ENCODE measurements at regions not wholly inside any gene's neighbourhood (a gene's known extent, or its start where the extent isn't known, plus 50 kb on each side); places are given as distances from the start of the nearest gene placed in this dataset.

DNA sequence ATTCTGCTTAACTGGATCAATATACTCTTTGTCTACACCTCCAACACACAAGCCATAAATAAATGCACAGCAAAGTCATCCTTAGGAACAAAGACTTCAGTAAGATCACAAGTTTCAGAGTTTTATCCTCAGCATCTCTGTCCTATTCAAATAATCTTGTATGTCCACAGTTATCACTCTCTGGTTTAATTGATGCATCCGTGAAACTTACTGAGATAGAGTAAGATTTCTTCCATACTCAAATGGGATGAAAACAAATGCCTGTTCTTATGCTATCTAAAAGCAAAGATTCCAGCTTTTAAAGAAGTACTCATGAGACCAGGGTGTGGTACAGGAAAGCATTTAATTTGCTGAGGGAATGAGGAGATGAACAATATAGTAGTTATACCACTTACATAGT, 184.6 kb upstream of the SLC7A11 start:
- no peak for TF ChIP-seq CTCF (IDR thresholded peaks at IDR 0.05; ENCODE audit: borderline replicate concordance, control extremely low read depth, extremely low read depth, insufficient read depth, missing control alignments)
- DNase-seq (ENCODE audit: low spot score), result no peak
- in situ Hi-C loops (cut with MboI; ENCODE audit: low sequenced_read_pairs, unreplicated experiment), result no loop called here

DNA sequence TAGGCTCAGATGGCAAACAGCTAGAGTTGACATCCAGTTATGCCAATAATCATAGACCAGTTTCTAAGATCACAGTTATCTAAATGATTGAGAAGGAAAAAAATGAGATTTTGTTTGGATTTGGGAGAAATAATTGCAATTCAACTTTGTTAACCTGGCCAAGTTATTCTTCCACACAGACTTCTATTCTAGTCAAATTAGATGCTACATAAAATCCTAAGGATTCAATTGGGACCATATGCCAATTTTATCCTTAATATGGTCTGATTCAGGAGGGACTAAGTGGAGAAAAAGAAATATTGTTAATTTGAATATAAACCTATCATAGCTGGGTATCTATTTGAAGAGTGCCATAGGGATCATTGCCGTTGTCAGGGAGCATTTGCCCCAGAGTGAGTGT, 178.3 kb upstream of the SLC7A11 start:
- no peak for DNase-seq (ENCODE audit: low spot score)
- in situ Hi-C loops (cut with MboI; ENCODE audit: low sequenced_read_pairs, unreplicated experiment), result no loop called here
- no peak for TF ChIP-seq CTCF (IDR thresholded peaks at IDR 0.05; ENCODE audit: borderline replicate concordance, control extremely low read depth, extremely low read depth, insufficient read depth, missing control alignments)

GRCh38 chr4:138414202-138414601, 172.1 kb upstream of the SLC7A11 start:
- no peak for DNase-seq (ENCODE audit: low spot score)
- in situ Hi-C loops (cut with MboI; ENCODE audit: low sequenced_read_pairs, unreplicated experiment), result no loop called here
- TF ChIP-seq CTCF (IDR thresholded peaks at IDR 0.05; ENCODE audit: borderline replicate concordance, control extremely low read depth, extremely low read depth, insufficient read depth, missing control alignments), result no peak

- no peak for TF ChIP-seq CTCF (IDR thresholded peaks at IDR 0.05; ENCODE audit: borderline replicate concordance, control extremely low read depth, extremely low read depth, insufficient read depth, missing control alignments)
- DNase-seq (ENCODE audit: low spot score), result no peak
- in situ Hi-C loops (cut with MboI; ENCODE audit: low sequenced_read_pairs, unreplicated experiment), result no loop called here
These were observed 171.1 kb upstream of the SLC7A11 start for GRCh38 chr4:138413273-138413672.

GRCh38 chr4:138412847-138413246, 170.7 kb upstream of the SLC7A11 start:
- DNase-seq (ENCODE audit: low spot score), result no peak

DNA sequence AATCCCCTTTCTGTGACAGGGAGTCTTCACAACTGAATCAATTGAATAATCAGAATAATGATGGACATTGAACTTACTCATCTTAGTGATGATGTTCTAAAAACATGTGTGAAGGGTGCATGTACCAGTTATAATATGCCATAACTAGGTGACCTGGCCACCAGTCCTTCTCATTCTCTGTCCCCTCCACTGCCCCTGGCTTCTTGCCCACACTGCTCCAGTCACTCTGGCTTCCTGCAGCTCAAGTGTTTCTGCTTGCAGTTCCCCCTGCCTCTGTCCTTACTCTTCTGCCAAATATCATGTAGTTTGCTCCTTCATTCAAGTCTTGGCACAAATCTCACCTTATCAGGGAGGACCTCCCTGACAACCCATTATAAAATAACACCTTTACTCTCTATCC, 168.1 kb upstream of the SLC7A11 start:
- no peak for TF ChIP-seq CTCF (IDR thresholded peaks at IDR 0.05; ENCODE audit: borderline replicate concordance, control extremely low read depth, extremely low read depth, insufficient read depth, missing control alignments)
- DNase-seq (ENCODE audit: low spot score), result peak; percentile 13
- in situ Hi-C loops (cut with MboI; ENCODE audit: low sequenced_read_pairs, unreplicated experiment), result no loop called here

More at GRCh38 chr4:138412847-138413246, 170.7 kb upstream of the SLC7A11 start:
- TF ChIP-seq CTCF (IDR thresholded peaks at IDR 0.05; ENCODE audit: borderline replicate concordance, control extremely low read depth, extremely low read depth, insufficient read depth, missing control alignments), result no peak
- in situ Hi-C loops (cut with MboI; ENCODE audit: low sequenced_read_pairs, unreplicated experiment), result no loop called here

DNA sequence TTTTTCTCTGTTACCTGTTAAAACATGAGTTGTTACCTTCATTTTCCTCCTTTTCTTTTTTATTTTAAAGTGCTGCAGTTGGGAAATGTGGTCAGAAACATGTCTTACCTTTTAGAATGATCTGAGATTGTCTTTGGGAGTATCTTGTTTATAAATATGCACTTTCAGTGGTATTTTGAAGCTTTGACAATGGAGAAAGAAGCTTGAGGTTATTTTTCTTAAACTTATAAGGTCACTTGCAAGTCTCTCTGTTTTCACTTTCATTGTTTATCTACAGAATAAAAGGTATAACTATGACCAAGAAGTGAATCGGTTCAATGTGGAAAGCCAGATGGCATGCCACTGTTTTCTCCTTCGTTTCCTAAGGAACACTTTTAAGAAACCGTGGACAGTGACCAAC, 167.5 kb upstream of the SLC7A11 start:
- no peak for TF ChIP-seq CTCF (IDR thresholded peaks at IDR 0.05; ENCODE audit: borderline replicate concordance, control extremely low read depth, extremely low read depth, insufficient read depth, missing control alignments)
- in situ Hi-C loops (cut with MboI; ENCODE audit: low sequenced_read_pairs, unreplicated experiment), result no loop called here
- peak; percentile 34 for DNase-seq (ENCODE audit: low spot score)

All from GM13976 (cell line).